GM13976 (cell line): ENCODE measurements at regions not wholly inside any gene's neighbourhood (a gene's known extent, or its start where the extent isn't known, plus 50 kb on each side); places are given as distances from the start of the nearest gene placed in this dataset.
"Not testable (repeated sequence)": the region's sequence is repeated elsewhere in the genome, so short reads cannot be mapped to it uniquely, and the experiment has no call there.

Source experiments
- DNase-seq: peaks from one replicate; pipeline ENCODE4 v3.0.0; 2012; ENCODE audit warnings: low spot score
- CTCF ChIP-seq: IDR thresholded peaks from 2 replicates; pipeline ENCODE4 v1.5.1; 2012; ENCODE audit warnings: borderline replicate concordance, mild to moderate bottlenecking; ENCODE audit not compliant: insufficient read depth; ENCODE audit errors: extremely low read depth, missing control alignments, control extremely low read depth
- in situ Hi-C: fragments of 300-500 bp; cut with MboI; formaldehyde crosslinking; loops from one replicate; pipeline ENCODE4 v1.12.0; 2022; ENCODE audit warnings: low sequenced_read_pairs, mixed read lengths, inconsistent platforms; ENCODE audit not compliant: unreplicated experiment

GRCh38 chr2:16218161-16218560 lies 277.8 kb downstream of the MYCN start:
- in situ Hi-C loops, result no loop called here

GRCh38 chr2:16217741-16218140 lies 277.4 kb downstream of the MYCN start:
- in situ Hi-C loops, result not testable (repeated sequence)

More at GRCh38 chr2:16218161-16218560, 277.8 kb downstream of the MYCN start:
- no peak for TF ChIP-seq CTCF
- DNase-seq, result no peak

DNA sequence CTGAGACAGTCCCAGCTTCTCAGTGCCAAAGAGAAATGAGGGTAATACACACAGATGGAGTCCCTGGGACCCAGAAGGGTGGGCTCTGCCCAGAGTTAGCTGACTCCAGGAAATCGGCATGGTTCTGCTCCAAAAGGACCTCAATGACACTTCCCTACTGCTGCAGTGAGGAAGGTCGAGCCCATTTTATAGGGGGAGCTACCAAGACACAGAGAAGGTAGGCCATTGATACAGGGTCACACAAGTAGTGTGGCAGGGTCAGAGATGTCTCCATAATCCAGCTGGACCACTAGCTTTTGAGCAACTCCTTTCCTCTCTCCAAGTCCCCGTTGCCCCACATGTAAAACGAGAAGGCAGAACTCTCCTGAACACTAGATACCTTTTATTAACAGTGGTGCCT lies 276.9 kb downstream of the MYCN start:
- in situ Hi-C loops, result no loop called here
- TF ChIP-seq CTCF, result no peak
- DNase-seq, result no peak

More at GRCh38 chr2:16217741-16218140, 277.4 kb downstream of the MYCN start:
- not testable (repeated sequence) for DNase-seq

GRCh38 chr2:16216558-16216945 lies 276.2 kb downstream of the MYCN start:
- in situ Hi-C loops, result no loop called here
- TF ChIP-seq CTCF, result no peak
- DNase-seq, result no peak

- in situ Hi-C loops, result no loop called here
Measured at GRCh38 chr2:16215902-16216557, 275.7 kb downstream of the MYCN start.

DNA sequence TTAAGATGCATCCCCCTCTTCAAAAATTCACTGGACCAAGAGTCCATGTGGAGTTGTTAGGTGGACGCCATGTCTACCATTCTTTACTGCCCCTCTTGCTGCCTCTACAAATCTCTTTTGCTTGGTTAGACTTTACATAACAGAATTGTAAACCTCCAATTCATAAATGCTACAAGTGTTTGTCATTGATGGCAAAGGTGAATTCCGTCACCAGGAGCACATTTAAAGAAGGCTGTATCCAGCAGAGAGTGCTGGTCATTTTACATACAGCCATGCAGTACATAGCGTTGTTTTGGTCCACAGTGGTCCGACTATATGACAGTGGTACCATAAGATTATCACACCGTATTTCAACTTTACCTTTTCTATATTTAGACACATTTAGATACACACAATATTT lies 274.5 kb downstream of the MYCN start:
- TF ChIP-seq CTCF, result no peak
- DNase-seq, result no peak
- in situ Hi-C loops, result no loop called here

More at GRCh38 chr2:16215902-16216557, 275.7 kb downstream of the MYCN start:
- no peak for TF ChIP-seq CTCF
- DNase-seq, result no peak

- DNase-seq, result no peak
- TF ChIP-seq CTCF, result no peak
- in situ Hi-C loops, result no loop called here
Measured at GRCh38 chr2:16214391-16214790, 274.0 kb downstream of the MYCN start.
